A673 (cell line): ENCODE measurements at regions not wholly inside any gene's neighbourhood (a gene's known extent, or its start where the extent isn't known, plus 50 kb on each side); places are given as distances from the start of the nearest gene placed in this dataset.

ENCODE experiments used
- EZH2 ChIP-seq: fragments of 200-600 bp; sonication (generic); IDR thresholded peaks from 2 replicates; pipeline ENCODE4 v1.6.1; 2017; ENCODE audit warnings: borderline replicate concordance, low read depth, mild to moderate bottlenecking, mixed read lengths, antibody characterized with exemption, low read length; ENCODE audit not compliant: poor library complexity, severe bottlenecking
- TF ChIP-seq, protein P1 (sequence below): fragments of 300-800, 200-600 bp; sonication (generic); conservative IDR thresholded peaks from 2 replicates; pipeline ENCODE4 v1.5.1; 2017; ENCODE audit warnings: low read depth, mild to moderate bottlenecking, antibody characterized with exemption, low read length, moderate library complexity, mixed read lengths

GRCh38 chr1:64358692-64359091 lies 111.2 kb upstream of the CACHD1 start:
- TF ChIP-seq, protein P1, sequence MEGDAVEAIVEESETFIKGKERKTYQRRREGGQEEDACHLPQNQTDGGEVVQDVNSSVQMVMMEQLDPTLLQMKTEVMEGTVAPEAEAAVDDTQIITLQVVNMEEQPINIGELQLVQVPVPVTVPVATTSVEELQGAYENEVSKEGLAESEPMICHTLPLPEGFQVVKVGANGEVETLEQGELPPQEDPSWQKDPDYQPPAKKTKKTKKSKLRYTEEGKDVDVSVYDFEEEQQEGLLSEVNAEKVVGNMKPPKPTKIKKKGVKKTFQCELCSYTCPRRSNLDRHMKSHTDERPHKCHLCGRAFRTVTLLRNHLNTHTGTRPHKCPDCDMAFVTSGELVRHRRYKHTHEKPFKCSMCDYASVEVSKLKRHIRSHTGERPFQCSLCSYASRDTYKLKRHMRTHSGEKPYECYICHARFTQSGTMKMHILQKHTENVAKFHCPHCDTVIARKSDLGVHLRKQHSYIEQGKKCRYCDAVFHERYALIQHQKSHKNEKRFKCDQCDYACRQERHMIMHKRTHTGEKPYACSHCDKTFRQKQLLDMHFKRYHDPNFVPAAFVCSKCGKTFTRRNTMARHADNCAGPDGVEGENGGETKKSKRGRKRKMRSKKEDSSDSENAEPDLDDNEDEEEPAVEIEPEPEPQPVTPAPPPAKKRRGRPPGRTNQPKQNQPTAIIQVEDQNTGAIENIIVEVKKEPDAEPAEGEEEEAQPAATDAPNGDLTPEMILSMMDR, result no peak
- no peak for TF ChIP-seq EZH2
